M059J (cell line): ENCODE measurements at regions not wholly inside any gene's neighbourhood (a gene's known extent, or its start where the extent isn't known, plus 50 kb on each side); places are given as distances from the start of the nearest gene placed in this dataset.
A peak's percentile ranks its signal among the peaks of the same experiment; 100 is the strongest.
"Not testable (repeated sequence)": the region's sequence is repeated elsewhere in the genome, so short reads cannot be mapped to it uniquely, and the experiment has no call there.

Experiments used
- DNase-seq: peaks from one replicate; pipeline ENCODE4 v3.0.0-alpha.2; 2012; ENCODE audit warnings: low read depth

GRCh38 chr11:69884751-69885150, 65.5 kb upstream of the FGF3 start:
- DNase-seq = no peak

- no peak for DNase-seq
Measured at GRCh38 chr11:69887330-69887729, 68.1 kb upstream of the FGF3 start.

- no peak for DNase-seq
Measured at GRCh38 chr11:69887841-69888427, 68.7 kb upstream of the FGF3 start.

GRCh38 chr11:69888483-69889181, 69.4 kb upstream of the FGF3 start:
- peak; percentile 60 for DNase-seq

GRCh38 chr11:69889400-69890318, 70.4 kb upstream of the FGF3 start:
- DNase-seq = no peak

GRCh38 chr11:69890476-69890875, 71.3 kb upstream of the FGF3 start:
- no peak for DNase-seq

- peak; percentile 80 for DNase-seq
Measured at GRCh38 chr11:69891421-69892236, 72.4 kb upstream of the FGF3 start.

GRCh38 chr11:69892237-69892985, 73.2 kb upstream of the FGF3 start:
- DNase-seq = no peak

- no peak for DNase-seq
Measured at GRCh38 chr11:69892986-69893555, 73.9 kb upstream of the FGF3 start.

- no peak for DNase-seq
Measured at GRCh38 chr11:69893631-69894030, 74.4 kb upstream of the FGF3 start.

GRCh38 chr11:69894181-69894611, 75.0 kb upstream of the FGF3 start:
- no peak for DNase-seq

- peak; percentile 55 for DNase-seq
Measured at GRCh38 chr11:69894648-69895047, 75.4 kb upstream of the FGF3 start.

GRCh38 chr11:69896250-69896649, 77.0 kb upstream of the FGF3 start:
- peak; percentile 40 for DNase-seq

GRCh38 chr11:69898123-69898522, 78.9 kb upstream of the FGF3 start:
- no peak for DNase-seq

- DNase-seq = peak; percentile 81
Measured at GRCh38 chr11:69899957-69900821, 81.0 kb upstream of the FGF3 start.

- not testable (repeated sequence) for DNase-seq
Measured at GRCh38 chr11:69900822-69901302, 81.6 kb upstream of the FGF3 start.

GRCh38 chr11:69902337-69902736, 83.1 kb upstream of the FGF3 start:
- DNase-seq = no peak

- no peak for DNase-seq
Measured at GRCh38 chr11:69903211-69903610, 84.0 kb upstream of the FGF3 start.

GRCh38 chr11:69904161-69904973, 85.2 kb upstream of the FGF3 start:
- no peak for DNase-seq
